Bronchial epithelial cell (primary cell): ENCODE measurements at regions not wholly inside any gene's neighbourhood (a gene's known extent, or its start where the extent isn't known, plus 50 kb on each side); places are given as distances from the start of the nearest gene placed in this dataset.

ENCODE experiments used
- DNase-seq: peaks from one replicate; pipeline ENCODE4 v3.0.0-alpha.2; 2010; ENCODE audit warnings: low read depth
- FAIRE-seq: peaks from 2 replicates; lab custom pipeline; 2011; peaks lifted over from hg19 to GRCh38; lab: Jason Lieb, UNC
- H3K27me3 ChIP-seq: 2 replicates; pipeline ENCODE4 v1.5.1; 2011; ENCODE audit warnings: low read length; ENCODE audit not compliant: control insufficient read depth, insufficient read depth
- H3K36me3 ChIP-seq: 2 replicates; pipeline ENCODE4 v1.5.1; 2011; ENCODE audit warnings: low read length; ENCODE audit not compliant: control insufficient read depth, insufficient read depth
- H3K4me3 ChIP-seq: 2 replicates; pipeline ENCODE4 v1.5.1; 2011; ENCODE audit warnings: mild to moderate bottlenecking, low read depth, low read length, control low read depth
- CTCF ChIP-seq: IDR thresholded peaks from 2 replicates; pipeline ENCODE4 v1.5.1; 2011; ENCODE audit warnings: mild to moderate bottlenecking, moderate library complexity, low read length, control low read depth, inconsistent platforms; ENCODE audit not compliant: insufficient read depth, severe bottlenecking

GRCh38 chr2:175363699-175364098 lies 182.2 kb upstream of the ATP5MC3 start:
- no peak for FAIRE-seq
- no peak for TF ChIP-seq CTCF
- DNase-seq, result no peak
- H3K4me3 ChIP-seq, result no peak overlapping the region
- H3K36me3 ChIP-seq, result no peaks in the 10 kb centered on the region
- no peaks in the 10 kb centered on the region for H3K27me3 ChIP-seq

DNA sequence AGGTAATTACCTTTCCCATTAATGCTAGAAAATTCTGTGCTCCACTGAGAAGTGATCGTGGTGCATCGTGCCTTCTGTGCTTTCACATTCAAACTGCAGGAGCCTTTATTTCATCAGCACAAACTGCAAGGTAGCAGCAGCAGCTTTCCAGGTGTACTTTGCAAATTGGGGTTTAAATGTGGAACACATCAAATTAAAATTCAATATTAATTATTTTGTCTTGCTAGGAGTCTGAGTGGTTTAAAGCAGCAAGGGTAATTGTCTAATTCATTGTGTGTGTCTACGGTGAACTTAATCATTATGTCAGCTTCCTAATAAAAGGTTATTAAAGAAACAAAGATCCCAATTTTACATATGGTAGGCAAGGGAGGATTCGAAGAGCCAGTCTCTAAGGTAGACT lies 180.8 kb upstream of the ATP5MC3 start:
- Histone ChIP-seq H3K36me3 (no peaks in the 10 kb centered on the region), H3K27me3 (no peaks in the 10 kb centered on the region), H3K4me3 (no peak overlapping the region)
- no peak for DNase-seq
- TF ChIP-seq CTCF, result no peak
- no peak for FAIRE-seq

DNA sequence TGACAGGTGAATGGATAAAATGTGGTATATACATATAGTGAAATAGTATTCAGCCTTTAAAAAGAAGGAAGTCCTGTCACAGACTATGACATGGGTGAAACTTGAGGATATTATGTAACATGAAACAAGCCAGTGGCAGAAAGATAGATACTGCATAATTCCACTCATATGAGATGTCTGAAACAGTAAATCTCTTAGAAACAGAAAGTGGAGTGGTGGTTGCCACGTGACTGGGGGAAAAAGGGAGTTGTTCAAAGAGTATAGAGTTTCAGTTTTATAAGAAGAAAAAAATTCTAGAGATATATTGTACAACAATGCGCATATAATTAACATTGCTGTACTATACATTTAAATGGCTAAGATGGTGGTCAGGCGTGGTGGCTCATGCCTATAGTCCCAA lies 178.2 kb upstream of the ATP5MC3 start:
- H3K27me3 ChIP-seq, result no peaks in the 10 kb centered on the region
- FAIRE-seq (no peak), DNase-seq (no peak)
- no peak overlapping the region for H3K4me3 ChIP-seq
- H3K36me3 ChIP-seq, result no peaks in the 10 kb centered on the region
- no peak for TF ChIP-seq CTCF

DNA sequence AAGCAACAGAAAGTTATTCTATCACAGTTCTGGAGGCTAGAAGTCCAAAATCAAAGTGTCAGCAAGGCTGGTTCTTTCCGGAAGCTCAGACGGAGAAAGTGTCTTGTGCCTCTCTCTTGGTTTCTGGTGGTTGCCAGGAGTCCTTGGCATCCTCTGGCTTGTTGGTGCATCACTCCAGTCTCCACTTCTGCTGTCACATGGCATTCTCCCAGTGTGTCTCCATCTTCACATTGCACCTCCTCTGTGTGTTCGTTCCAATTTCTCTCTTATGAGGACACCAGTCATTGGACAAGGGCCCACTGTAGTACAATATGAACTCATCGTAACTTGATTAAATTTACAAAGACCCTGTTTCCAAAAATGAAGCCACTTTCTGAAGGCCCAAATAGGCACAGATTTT lies 175.4 kb upstream of the ATP5MC3 start:
- TF ChIP-seq CTCF, result no peak
- Histone ChIP-seq H3K4me3 (no peak overlapping the region), H3K27me3 (no peaks in the 10 kb centered on the region), H3K36me3 (no peaks in the 10 kb centered on the region)
- no peak for FAIRE-seq
- no peak for DNase-seq

GRCh38 chr2:175355246-175355645 lies 173.7 kb upstream of the ATP5MC3 start:
- Histone ChIP-seq H3K27me3 (no peaks in the 10 kb centered on the region), H3K4me3 (no peak overlapping the region), H3K36me3 (no peaks in the 10 kb centered on the region)
- no peak for TF ChIP-seq CTCF
- no peak for DNase-seq
- no peak for FAIRE-seq

DNA sequence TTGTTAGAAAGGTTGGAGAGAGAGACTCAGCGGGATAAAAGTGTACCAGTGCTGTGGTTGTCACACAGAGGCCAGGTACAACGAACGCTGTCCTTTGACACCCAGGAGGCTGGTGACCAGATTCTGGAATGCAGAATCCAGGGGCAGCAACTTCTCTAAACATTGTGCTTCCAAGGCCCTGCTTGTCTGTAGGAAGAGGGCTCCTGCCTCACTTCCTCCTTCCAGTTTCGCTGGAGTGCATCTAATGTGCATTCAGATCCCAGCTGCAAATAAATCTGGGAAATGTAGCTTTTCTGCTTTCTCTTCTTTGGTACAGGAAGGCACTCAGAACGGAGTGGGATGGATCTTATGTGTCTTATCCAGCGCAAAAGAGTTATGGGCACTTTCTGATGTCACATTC lies 171.8 kb upstream of the ATP5MC3 start:
- FAIRE-seq, result no peak
- Histone ChIP-seq H3K36me3 (no peaks in the 10 kb centered on the region), H3K27me3 (no peaks in the 10 kb centered on the region), H3K4me3 (no peak overlapping the region)
- TF ChIP-seq CTCF, result no peak
- no peak for DNase-seq
